Common myeloid progenitor, CD34-positive (primary cell): ENCODE measurements at regions not wholly inside any gene's neighbourhood (a gene's known extent, or its start where the extent isn't known, plus 50 kb on each side); places are given as distances from the start of the nearest gene placed in this dataset.

Experiments
- CTCF ChIA-PET: fragments of 350-600 bp; sonication (Branson Sonifier 250); formaldehyde crosslinking; loops from one replicate; lab custom pipeline; 2021; ENCODE audit warnings: antibody characterized with exemption; lab: Charles Lee
- POLR2A ChIA-PET: fragments of 350-600 bp; sonication (Branson Sonifier 250); formaldehyde crosslinking; loops from one replicate; lab custom pipeline; 2021; ENCODE audit warnings: antibody characterized with exemption; lab: Charles Lee
- DNase-seq, 3 donors: peaks; one replicate each; pipeline versions ENCODE4 v3.0.0 to v3.0.0-alpha.2; 2013
- H3K27ac ChIP-seq, 2 experiments: 1 replicate in 1 of 2; 2 replicates in 1 of 2; pipeline ENCODE4 v1.7.0; 2013; ENCODE audit warnings: inconsistent platforms in 2 of 2, low read length in 2 of 2, mild to moderate bottlenecking in 2 of 2, low read depth in 1 of 2, moderate library complexity in 1 of 2; ENCODE audit not compliant: severe bottlenecking in 2 of 2, insufficient read depth in 1 of 2, poor library complexity in 1 of 2
- H3K27me3 ChIP-seq, 5 experiments: replicated peaks in 2 of 5; 1 replicate in 3 of 5; 2 replicates in 2 of 5; pipeline versions ENCODE4 v1.6.1 to v1.7.0; 2013; ENCODE audit warnings: low read length in 4 of 5, mild to moderate bottlenecking in 2 of 5, moderate library complexity in 2 of 5, inconsistent platforms in 1 of 5; ENCODE audit not compliant: insufficient read depth in 5 of 5, control insufficient read depth in 4 of 5
- H3K36me3 ChIP-seq, 4 experiments: 1 replicate in 2 of 4; 2 replicates in 2 of 4; pipeline versions ENCODE4 v1.6.1 to v1.7.0; 2013; ENCODE audit warnings: low read length in 3 of 4, control low read depth in 1 of 4, mild to moderate bottlenecking in 1 of 4; ENCODE audit not compliant: control insufficient read depth in 4 of 4, insufficient read depth in 4 of 4
- H3K4me1 ChIP-seq, 4 experiments: 1 replicate in 3 of 4; 2 replicates in 1 of 4; pipeline versions ENCODE4 v1.6.1 to v1.7.1; 2013; ENCODE audit warnings: low read length in 3 of 4, mild to moderate bottlenecking in 3 of 4, control low read depth in 1 of 4, inconsistent platforms in 1 of 4, moderate library complexity in 1 of 4; ENCODE audit not compliant: control insufficient read depth in 4 of 4, insufficient read depth in 4 of 4; ENCODE audit errors: control extremely low read depth in 1 of 4
- H3K4me3 ChIP-seq, 7 experiments: 1 replicate in 4 of 7; 2 replicates in 3 of 7; pipeline versions ENCODE4 v1.5.1 to v1.7.0; 2013; ENCODE audit warnings: mild to moderate bottlenecking in 7 of 7, low read length in 6 of 7, moderate library complexity in 6 of 7, inconsistent platforms in 2 of 7, low read depth in 2 of 7, control low read depth in 1 of 7; ENCODE audit not compliant: insufficient read depth in 4 of 7, control insufficient read depth in 1 of 7; ENCODE audit errors: extremely low read depth in 1 of 7
- H3K9me3 ChIP-seq, 5 experiments: 1 replicate in 4 of 5; 2 replicates in 1 of 5; pipeline versions ENCODE4 v1.6.1 to v1.7.1; 2013; ENCODE audit warnings: low read length in 4 of 5, mild to moderate bottlenecking in 2 of 5, inconsistent platforms in 1 of 5, low read depth in 1 of 5, moderate library complexity in 1 of 5; ENCODE audit not compliant: control insufficient read depth in 4 of 5, insufficient read depth in 2 of 5; ENCODE audit errors: control extremely low read depth in 1 of 5
- WGBS: methylation state at CpG from one replicate; pipeline ENCODE4 v1.1.5; 2013; ENCODE audit not compliant: insufficient coverage; 5-methylcytosine and 5-hydroxymethylcytosine counted together

DNA sequence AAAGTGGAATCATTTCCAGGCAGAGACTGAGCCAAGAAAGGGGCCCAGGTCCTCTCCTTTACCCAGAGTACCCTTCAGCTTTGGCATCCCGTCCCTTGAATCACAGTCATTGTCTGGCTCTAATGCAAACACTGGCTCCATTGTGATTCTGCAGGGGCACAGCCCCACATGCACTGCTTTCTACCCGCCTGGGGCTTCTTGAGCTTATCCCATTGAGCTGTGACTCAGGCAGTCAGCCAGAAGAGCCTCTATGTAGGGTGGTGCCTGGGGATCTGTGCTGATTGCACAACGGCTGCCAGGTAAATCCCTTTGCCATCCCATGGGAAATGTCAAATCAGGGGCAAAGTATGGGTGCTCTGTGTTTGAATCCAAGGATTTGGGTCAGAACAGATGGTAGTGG is 88.9 kb downstream of the RASSF10 start:
- H3K4me3 ChIP-seq = no peak overlapping the region
- H3K9me3 ChIP-seq = peaks cover 0 to under 1% (median 0%) of the 10 kb centered on the region in 5 experiments
- H3K27ac ChIP-seq = no peak overlapping the region
- WGBS = 100% methylated on average over 2 of the region's 3 CpGs
- no peaks in the 10 kb centered on the region for H3K4me1 ChIP-seq
- H3K36me3 ChIP-seq = no peaks in the 10 kb centered on the region
- POLR2A ChIA-PET = no interaction called here
- CTCF ChIA-PET = no interaction called here
- no peaks in the 10 kb centered on the region for H3K27me3 ChIP-seq
- DNase-seq = no peak

DNA sequence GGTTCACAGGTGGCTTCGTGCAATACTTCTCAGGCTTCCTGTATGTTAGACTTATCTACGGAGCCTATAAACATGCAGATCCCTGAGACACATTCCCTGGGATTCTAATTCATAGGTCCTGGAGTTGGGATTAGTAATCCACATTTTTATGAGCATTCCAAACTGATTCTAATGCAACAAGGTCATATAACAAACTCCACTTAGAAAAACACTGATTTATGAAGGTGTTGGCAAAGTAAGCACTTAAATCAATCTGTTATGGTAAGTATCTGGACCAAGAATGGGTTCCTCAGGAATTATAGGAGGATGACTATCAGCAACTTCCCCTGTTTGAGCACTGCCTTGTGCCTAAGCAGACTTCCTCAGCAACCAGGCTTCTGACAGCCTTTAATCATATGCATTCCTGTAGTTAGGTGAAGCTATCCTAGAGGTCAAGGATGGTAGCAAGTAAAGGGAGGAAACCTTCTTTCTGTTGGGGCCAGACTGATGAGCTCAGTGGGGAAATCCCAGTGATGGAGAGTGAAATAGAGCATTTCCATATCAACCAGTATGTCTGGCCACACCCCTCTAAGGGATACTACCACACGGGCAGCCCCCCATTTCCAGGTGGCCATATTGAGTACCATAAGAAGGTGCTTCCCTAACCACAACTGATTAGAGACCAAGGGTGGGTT is 89.6 kb downstream of the RASSF10 start:
- no peaks in the 10 kb centered on the region for H3K4me1 ChIP-seq
- ChIA-PET POLR2A (no interaction called here), CTCF (no interaction called here)
- no peaks in the 10 kb centered on the region for H3K9me3 ChIP-seq
- H3K27ac ChIP-seq = no peak overlapping the region
- H3K36me3 ChIP-seq = no peaks in the 10 kb centered on the region
- DNase-seq = no peak
- WGBS = no CpG with 5 or more reads among the region's 3 CpGs
- H3K4me3 ChIP-seq = no peak overlapping the region
- no peaks in the 10 kb centered on the region for H3K27me3 ChIP-seq

DNA sequence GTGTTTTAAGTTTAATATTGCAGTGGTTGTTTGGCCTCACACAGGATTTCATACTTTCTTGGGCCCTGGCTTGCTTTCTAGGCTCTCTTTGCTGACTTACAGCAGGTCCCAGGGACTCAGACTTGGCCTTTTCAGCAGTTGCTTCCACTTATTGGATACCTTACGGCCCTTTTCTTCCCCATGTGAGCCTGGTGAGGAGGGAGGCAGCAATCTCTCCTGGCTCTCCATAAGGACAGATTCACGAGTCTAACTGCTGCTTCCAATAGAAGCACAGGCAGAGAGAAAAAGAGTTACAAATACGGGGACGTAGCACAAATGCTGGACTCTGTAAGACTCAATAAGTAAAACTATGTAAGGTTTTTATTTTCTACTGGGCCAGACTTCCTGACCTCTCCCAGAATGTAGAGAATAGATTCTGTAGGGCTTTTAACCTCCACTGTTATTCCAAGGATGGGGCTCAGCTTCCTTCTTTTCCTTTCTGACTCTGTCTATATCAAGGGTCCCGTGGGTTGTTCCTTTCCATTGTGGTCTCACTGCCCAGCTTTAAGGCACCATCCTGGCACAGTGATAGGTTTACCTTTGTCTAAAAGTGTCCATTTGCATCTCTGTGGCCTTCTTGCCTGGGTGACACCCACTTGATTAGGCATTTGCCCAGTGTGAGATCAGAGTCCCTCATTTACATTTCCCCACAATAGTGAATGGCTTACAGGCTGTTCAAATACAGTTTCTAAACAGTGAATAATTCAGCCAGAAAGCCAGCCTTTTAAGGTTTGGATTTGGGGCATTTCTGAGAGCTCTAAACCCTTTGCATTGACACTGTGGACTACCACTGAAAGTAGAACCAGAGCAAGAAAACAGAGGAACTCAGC is 92.8 kb downstream of the RASSF10 start:
- no peak for DNase-seq
- H3K36me3 ChIP-seq = no peaks in the 10 kb centered on the region
- peaks cover 5 to 25% (median 21%) of the 10 kb centered on the region in 4 experiments for H3K4me1 ChIP-seq
- ChIA-PET CTCF (no interaction called here), POLR2A (no interaction called here)
- H3K4me3 ChIP-seq = no peak overlapping the region
- H3K27ac ChIP-seq = no peak overlapping the region
- WGBS = 100% methylated on average over 2 of the region's 5 CpGs
- H3K27me3 ChIP-seq = no peaks in the 10 kb centered on the region
- no peaks in the 10 kb centered on the region for H3K9me3 ChIP-seq

DNA sequence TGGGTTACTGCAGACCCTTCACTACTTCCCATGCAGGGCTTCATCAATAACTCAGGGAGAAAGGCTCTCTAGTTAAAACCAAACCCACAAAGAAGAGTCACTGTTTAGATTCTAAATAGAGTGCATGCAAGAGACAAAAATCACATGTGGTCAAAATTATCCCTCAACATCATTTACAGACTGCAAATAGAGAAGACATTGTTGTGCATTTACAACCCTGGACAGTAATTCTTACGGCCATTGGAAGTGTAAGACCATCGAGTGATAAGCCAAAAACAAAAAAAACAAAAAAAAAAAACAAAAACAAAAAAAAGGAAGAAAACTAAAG is 93.4 kb downstream of the RASSF10 start:
- Histone ChIP-seq H3K9me3 (no peaks in the 10 kb centered on the region), H3K4me3 (no peak overlapping the region), H3K27me3 (no peaks in the 10 kb centered on the region), H3K36me3 (no peaks in the 10 kb centered on the region), H3K4me1 (peaks cover 5 to 25% (median 21%) of the 10 kb centered on the region in 4 experiments), H3K27ac (no peak overlapping the region)
- no CpG with 5 or more reads among the region's 2 CpGs for WGBS
- ChIA-PET POLR2A (no interaction called here), CTCF (no interaction called here)
- DNase-seq = no peak

DNA sequence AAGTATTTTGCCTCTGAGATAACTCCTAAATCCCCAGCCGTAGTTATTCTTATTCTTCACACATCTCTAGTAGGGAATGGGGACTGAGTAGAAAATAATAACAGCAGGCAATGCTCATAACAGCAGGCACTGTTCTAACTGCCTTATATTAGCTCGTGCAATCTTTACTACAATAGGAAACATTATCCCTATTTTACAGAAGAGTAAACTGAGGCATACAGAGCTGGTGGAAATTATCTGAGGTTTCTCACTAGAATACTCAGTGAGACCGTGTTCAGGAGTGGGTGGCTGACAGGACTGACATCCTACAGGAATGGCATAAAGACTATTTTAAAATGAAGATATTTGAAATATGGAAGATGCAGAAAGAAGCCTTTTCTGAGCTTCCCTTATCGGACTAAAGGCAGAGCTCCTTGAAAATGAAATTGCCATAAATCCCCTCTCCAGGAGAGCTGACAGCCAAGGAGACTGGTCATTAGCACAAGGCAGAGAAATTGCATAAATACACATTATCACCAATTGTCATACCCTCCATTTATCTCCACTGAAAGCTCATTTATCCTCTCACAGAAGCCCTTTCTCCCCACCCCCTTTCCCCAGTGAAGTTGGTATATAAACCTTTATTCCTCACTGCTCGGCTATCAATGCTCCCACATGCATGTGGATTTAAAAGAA is 93.9 kb downstream of the RASSF10 start:
- peaks cover 5 to 25% (median 21%) of the 10 kb centered on the region in 4 experiments for H3K4me1 ChIP-seq
- CTCF ChIA-PET = no interaction called here
- POLR2A ChIA-PET = no interaction called here
- DNase-seq = no peak
- peaks cover 0 to 2% (median 0%) of the 10 kb centered on the region in 5 experiments for H3K27me3 ChIP-seq
- no peaks in the 10 kb centered on the region for H3K9me3 ChIP-seq
- H3K27ac ChIP-seq = no peak overlapping the region
- WGBS = 89% methylated on average over 3 of the region's 5 CpGs
- no peak overlapping the region for H3K4me3 ChIP-seq
- no peaks in the 10 kb centered on the region for H3K36me3 ChIP-seq

DNA sequence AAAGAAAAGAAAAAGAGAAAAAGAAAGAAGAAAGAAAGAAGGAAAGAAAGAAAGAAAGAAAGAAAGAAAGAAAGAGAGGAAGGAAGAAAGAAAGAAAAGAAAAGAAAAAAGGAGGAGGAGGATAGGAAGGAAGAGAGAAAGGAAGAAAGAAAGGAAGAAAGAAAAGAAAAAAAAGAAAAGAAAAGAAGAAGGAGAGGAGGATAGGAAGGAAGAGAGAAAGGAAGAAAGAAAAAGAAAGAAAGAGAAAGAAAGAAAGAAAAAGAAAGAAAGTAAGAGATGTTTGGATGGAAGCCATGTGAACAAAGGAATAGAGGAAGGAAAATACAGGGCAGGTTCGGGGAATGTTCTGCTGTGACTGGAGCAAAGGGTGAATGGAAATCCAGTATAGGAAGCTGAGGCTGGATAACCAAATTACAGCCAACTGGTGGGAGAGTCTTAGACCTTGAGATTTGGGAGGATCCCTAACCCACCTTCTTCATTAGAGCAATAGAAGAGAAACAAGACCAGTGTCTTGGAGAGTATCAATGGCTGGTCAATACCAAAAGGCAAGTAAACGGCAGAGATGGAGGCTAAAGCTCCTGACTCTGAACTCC is 94.9 kb downstream of the RASSF10 start:
- no peak for DNase-seq
- H3K27ac ChIP-seq = no peak overlapping the region
- POLR2A ChIA-PET = no interaction called here
- H3K4me3 ChIP-seq = no peak overlapping the region
- H3K4me1 ChIP-seq = peaks cover 5 to 25% (median 21%) of the 10 kb centered on the region in 4 experiments
- no peaks in the 10 kb centered on the region for H3K36me3 ChIP-seq
- 70% methylated on average over 2 of the region's 2 CpGs for WGBS
- CTCF ChIA-PET = no interaction called here
- H3K27me3 ChIP-seq = peaks cover 0 to 2% (median 0%) of the 10 kb centered on the region in 5 experiments
- peaks cover 0 to 4% (median 0%) of the 10 kb centered on the region in 5 experiments for H3K9me3 ChIP-seq
